ENCODE measurements at regions not wholly inside any gene's neighbourhood (a gene's known extent, or its start where the extent isn't known, plus 50 kb on each side); places are given as distances from the start of the nearest gene placed in this dataset.

- TF ChIP-seq POLR2A (IDR thresholded peaks at IDR 0.05; ENCODE audit: low read depth) (no peak), CTCF (IDR thresholded peaks at IDR 0.05) (no peak)
Observed at GRCh38 chr2:15757820-15758586, 166.3 kb downstream of the DDX1 start.

All from esophagus muscularis mucosa (tissue), 3 donors.